Upper lobe of left lung (tissue), 6 donors: ENCODE measurements at regions not wholly inside any gene's neighbourhood (a gene's known extent, or its start where the extent isn't known, plus 50 kb on each side); places are given as distances from the start of the nearest gene placed in this dataset.
A peak's percentile ranks its signal among the peaks of the same experiment; 100 is the strongest.

ENCODE experiments used
- ATAC-seq, 2 donors: fragments of 200-7000 bp; cut with Tn5 transposase; one replicate each; pipeline ENCODE4 v1.9.1; 2022; ENCODE audit warnings: mild to moderate bottlenecking in 2 of 2, moderate library complexity in 2 of 2; ENCODE audit not compliant: low FRiP score in 2 of 2
- DNase-seq, 2 donors: peaks; one replicate each; pipeline ENCODE4 v3.0.0-alpha.2; 2019 to 2020
- H3K27ac ChIP-seq, 4 donors: fragments of 200-600 bp; sonication (generic); one replicate each; pipeline ENCODE4 v1.5.1; 2016 to 2019
- H3K27me3 ChIP-seq, 4 donors: fragments of 200-600 bp; sonication (generic); one replicate each; pipeline ENCODE4 v1.5.1; 2017 to 2019
- H3K36me3 ChIP-seq, 4 donors: fragments of 200-600 bp; sonication (generic); one replicate each; pipeline ENCODE4 v1.5.1; 2016 to 2019
- H3K4me1 ChIP-seq, 4 donors: fragments of 200-600 bp; sonication (generic); one replicate each; pipeline ENCODE4 v1.5.1; 2018 to 2019
- H3K4me3 ChIP-seq, 4 donors: fragments of 200-600 bp; sonication (generic); one replicate each; pipeline ENCODE4 v1.5.1; 2017 to 2019; ENCODE audit warnings: mild to moderate bottlenecking in 2 of 4, moderate library complexity in 1 of 4
- H3K9me3 ChIP-seq, 4 donors: fragments of 200-600 bp; sonication (generic); one replicate each; pipeline ENCODE4 v1.5.1; 2018 to 2019
- EP300 ChIP-seq, 4 donors: sonication (generic); formaldehyde crosslinking; IDR thresholded peaks; one replicate each; pipeline ENCODE4 v1.5.1; 2017; ENCODE audit warnings: antibody characterized with exemption in 4 of 4, control low read depth in 2 of 4
- POLR2A ChIP-seq, 4 donors: fragments of 450-650 bp; IDR thresholded peaks; one replicate each; pipeline ENCODE4 v1.5.1; 2016 to 2017; ENCODE audit warnings: antibody characterized with exemption in 4 of 4, mild to moderate bottlenecking in 2 of 4
- POLR2AphosphoS5 ChIP-seq, 2 donors: sonication (generic); formaldehyde crosslinking; IDR thresholded peaks; one replicate each; pipeline ENCODE4 v1.5.1; 2017; ENCODE audit warnings: antibody characterized with exemption in 2 of 2
- WGBS, 2 donors: methylation state at CpG; one replicate each; pipeline ENCODE4 v1.1.5; 2017 to 2018; 5-methylcytosine and 5-hydroxymethylcytosine counted together
- TF ChIP-seq, protein P1 (sequence below), 6 experiments: fragments of 450-650 bp in 4 of 6; fragments of 200-600 bp in 2 of 6; sonication (generic) in 2 of 6; IDR thresholded peaks; one replicate each; pipeline ENCODE4 v1.5.1; 2016 to 2019; ENCODE audit warnings: antibody characterized with exemption in 6 of 6
- donor health status: DM: no; HTN: no; CAD: no; lungs with moderate emphysema.
- donor health status: DM: no; HTN: yes; CAD: no; lungs with severe emphysema.

GRCh38 chr11:32015427-32015826 is 75.4 kb upstream of the RCN1 start:
- WGBS, 2 donors: 56 to 66% methylated on average over 4 of the region's 4 CpGs
- Histone ChIP-seq H3K27ac (no peak overlapping the region), H3K36me3 (no peaks in the 10 kb centered on the region), H3K27me3 (no peaks in the 10 kb centered on the region), H3K9me3 (no peaks in the 10 kb centered on the region), H3K4me1 (no peaks in the 10 kb centered on the region), H3K4me3 (no peak overlapping the region)
- no peak for ATAC-seq
- DNase-seq: no peak
- TF ChIP-seq POLR2A (IDR thresholded peaks at IDR 0.05): no peak
- TF ChIP-seq, protein P1, sequence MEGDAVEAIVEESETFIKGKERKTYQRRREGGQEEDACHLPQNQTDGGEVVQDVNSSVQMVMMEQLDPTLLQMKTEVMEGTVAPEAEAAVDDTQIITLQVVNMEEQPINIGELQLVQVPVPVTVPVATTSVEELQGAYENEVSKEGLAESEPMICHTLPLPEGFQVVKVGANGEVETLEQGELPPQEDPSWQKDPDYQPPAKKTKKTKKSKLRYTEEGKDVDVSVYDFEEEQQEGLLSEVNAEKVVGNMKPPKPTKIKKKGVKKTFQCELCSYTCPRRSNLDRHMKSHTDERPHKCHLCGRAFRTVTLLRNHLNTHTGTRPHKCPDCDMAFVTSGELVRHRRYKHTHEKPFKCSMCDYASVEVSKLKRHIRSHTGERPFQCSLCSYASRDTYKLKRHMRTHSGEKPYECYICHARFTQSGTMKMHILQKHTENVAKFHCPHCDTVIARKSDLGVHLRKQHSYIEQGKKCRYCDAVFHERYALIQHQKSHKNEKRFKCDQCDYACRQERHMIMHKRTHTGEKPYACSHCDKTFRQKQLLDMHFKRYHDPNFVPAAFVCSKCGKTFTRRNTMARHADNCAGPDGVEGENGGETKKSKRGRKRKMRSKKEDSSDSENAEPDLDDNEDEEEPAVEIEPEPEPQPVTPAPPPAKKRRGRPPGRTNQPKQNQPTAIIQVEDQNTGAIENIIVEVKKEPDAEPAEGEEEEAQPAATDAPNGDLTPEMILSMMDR (IDR thresholded peaks at IDR 0.05): no peak
- TF ChIP-seq EP300 (IDR thresholded peaks at IDR 0.05): no peak
- no peak for TF ChIP-seq POLR2AphosphoS5 (IDR thresholded peaks at IDR 0.05)

DNA sequence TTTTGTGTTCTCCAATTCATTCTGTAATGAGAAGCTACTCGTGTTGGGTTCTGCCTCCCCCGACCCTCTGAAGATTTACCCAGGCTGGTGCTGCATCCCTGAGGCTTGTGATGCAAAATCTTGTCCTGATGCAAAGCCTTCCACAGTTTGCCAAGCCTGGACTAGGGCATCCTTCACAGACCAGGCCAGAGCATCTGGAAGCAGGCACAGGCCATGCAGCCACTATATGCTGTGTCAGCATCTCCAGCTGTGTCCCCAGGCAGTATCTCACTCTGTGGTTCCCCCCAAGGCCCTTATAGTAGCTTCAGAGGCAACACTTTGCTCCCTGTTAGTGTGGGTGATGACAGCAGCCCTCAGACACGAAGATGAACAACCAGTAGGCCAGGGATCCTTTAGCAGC is 77.3 kb upstream of the RCN1 start:
- Histone ChIP-seq H3K4me3 (no peak overlapping the region), H3K27me3 (no peaks in the 10 kb centered on the region), H3K27ac (no peak overlapping the region), H3K36me3 (no peaks in the 10 kb centered on the region), H3K4me1 (no peaks in the 10 kb centered on the region), H3K9me3 (no peaks in the 10 kb centered on the region)
- no peak for DNase-seq
- TF ChIP-seq EP300 (IDR thresholded peaks at IDR 0.05): no peak
- TF ChIP-seq, protein P1 (IDR thresholded peaks at IDR 0.05): no peak
- 29 to 51% methylated on average over 2 to 3 of the region's 3 CpGs for WGBS, 2 donors
- ATAC-seq: no peak

DNA sequence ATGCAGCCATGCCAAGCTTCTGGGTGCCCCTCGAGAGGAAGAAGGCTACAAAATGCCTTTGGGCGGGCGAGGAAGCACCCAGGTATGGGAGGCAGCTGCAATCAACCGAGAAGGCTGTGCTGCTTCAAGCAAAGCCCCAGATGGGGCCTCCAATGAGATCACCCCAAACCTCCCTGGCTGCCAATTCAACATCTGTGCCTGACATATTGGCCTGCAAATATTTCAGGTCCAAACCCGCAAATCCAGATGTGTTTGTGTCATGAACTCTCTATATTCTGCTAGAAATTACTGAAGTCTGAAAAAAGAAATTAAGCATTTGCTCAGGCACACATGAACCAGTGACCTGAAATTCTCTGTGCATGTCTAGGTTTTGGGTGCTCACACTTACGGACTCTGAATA is 78.8 kb upstream of the RCN1 start:
- no peak for ATAC-seq
- no peak for DNase-seq
- H3K4me3 ChIP-seq: no peak overlapping the region
- no peaks in the 10 kb centered on the region for H3K36me3 ChIP-seq
- TF ChIP-seq, protein P1 (IDR thresholded peaks at IDR 0.05): no peak
- TF ChIP-seq POLR2AphosphoS5 (IDR thresholded peaks at IDR 0.05) (no peak), EP300 (IDR thresholded peaks at IDR 0.05) (no peak)
- H3K27me3 ChIP-seq: no peaks in the 10 kb centered on the region
- H3K9me3 ChIP-seq: no peaks in the 10 kb centered on the region
- H3K4me1 ChIP-seq: no peaks in the 10 kb centered on the region
- WGBS, 2 donors: 78 to 87% methylated on average over 6 of the region's 6 CpGs
- H3K27ac ChIP-seq: no peak overlapping the region

- TF ChIP-seq, protein P1 (IDR thresholded peaks at IDR 0.05): no peak
- TF ChIP-seq EP300 (IDR thresholded peaks at IDR 0.05) (no peak), POLR2A (IDR thresholded peaks at IDR 0.05) (no peak), POLR2AphosphoS5 (IDR thresholded peaks at IDR 0.05) (no peak)
- Histone ChIP-seq H3K36me3 (no peaks in the 10 kb centered on the region), H3K4me3 (no peak overlapping the region), H3K27ac (no peak overlapping the region), H3K4me1 (no peaks in the 10 kb centered on the region), H3K27me3 (no peaks in the 10 kb centered on the region), H3K9me3 (no peaks in the 10 kb centered on the region)
- DNase-seq (no peak), ATAC-seq (no peak)
- WGBS, 2 donors: 64 to 75% methylated on average over 8 of the region's 8 CpGs
Observed at GRCh38 chr11:32008880-32009551, 81.9 kb upstream of the RCN1 start.

DNA sequence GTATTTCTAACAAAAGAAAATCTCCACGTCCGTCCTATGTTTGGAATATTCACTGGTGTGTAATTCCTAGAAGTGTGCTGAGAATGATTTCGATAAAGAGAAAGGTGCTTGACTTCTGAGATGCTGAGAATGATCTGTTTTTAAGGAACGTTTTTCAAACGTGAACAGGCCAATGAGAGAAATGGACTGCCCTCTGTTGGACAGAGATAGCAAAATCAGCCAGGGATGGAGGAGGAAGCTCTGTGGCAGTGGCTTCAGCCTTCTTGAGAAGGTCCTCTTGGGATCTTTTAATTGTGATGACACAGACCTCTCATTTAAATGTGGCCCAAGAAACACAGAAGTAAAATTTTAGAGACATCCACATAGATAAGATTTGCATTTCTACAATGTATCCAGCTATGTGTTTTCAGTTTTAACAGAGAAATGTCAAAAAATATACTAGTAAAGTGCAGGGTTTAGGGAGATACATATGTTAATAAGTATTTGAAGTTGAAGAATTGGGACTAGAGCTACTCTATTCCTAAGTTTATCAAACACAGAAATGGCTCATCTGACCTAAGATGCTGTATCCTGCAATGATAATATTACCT is 84.0 kb upstream of the RCN1 start:
- peak in 1 of 2 donors; percentile 60 for ATAC-seq
- no peaks in the 10 kb centered on the region for H3K27me3 ChIP-seq

More for the DNA sequence above, 84.0 kb upstream of the RCN1 start:
- H3K27ac ChIP-seq: no peak overlapping the region
- no peak for DNase-seq
- H3K4me1 ChIP-seq: no peaks in the 10 kb centered on the region
- H3K9me3 ChIP-seq: no peaks in the 10 kb centered on the region
- no peak overlapping the region for H3K4me3 ChIP-seq
- 12% methylated on average over 5 of the region's 5 CpGs for WGBS, 2 donors
- H3K36me3 ChIP-seq: no peaks in the 10 kb centered on the region
- no peak for TF ChIP-seq EP300 (IDR thresholded peaks at IDR 0.05)
- TF ChIP-seq POLR2AphosphoS5 (IDR thresholded peaks at IDR 0.05): no peak
- no peak for TF ChIP-seq POLR2A (IDR thresholded peaks at IDR 0.05)
- TF ChIP-seq, protein P1 (IDR thresholded peaks at IDR 0.05): peak in 5 of 6 experiments; percentile 14 to 45 (median 24)
